IMR-90 (cell line): ENCODE measurements at regions not wholly inside any gene's neighbourhood (a gene's known extent, or its start where the extent isn't known, plus 50 kb on each side); places are given as distances from the start of the nearest gene placed in this dataset.

ENCODE experiments used
- ATAC-seq: fragments of 200-7000 bp; cut with Tn5 transposase; 2 replicates; pipeline ENCODE4 v1.9.1; 2020; ENCODE audit warnings: low read depth, mild to moderate bottlenecking, moderate library complexity
- BruUV-seq: library from RNA; stranded (reverse); fragments of 400-500 nt; replicated peaks from 2 replicates; lab custom pipeline; 2021; lab: Mats Ljungman, UMichigan
- CTCF ChIA-PET: fragments of 300-600 bp; formaldehyde crosslinking; extraction: SDS; loops from one replicate; lab custom pipeline; 2021; ENCODE audit warnings: antibody characterized with exemption; lab: Yijun Ruan, JAX
- POLR2A ChIA-PET: fragments of 300-600 bp; sonication (Branson Sonifier 250); formaldehyde crosslinking; loops from one replicate; lab custom pipeline; 2022; ENCODE audit warnings: antibody characterized with exemption; ENCODE audit not compliant: unreplicated experiment; lab: Charles Lee
- DNase-seq: peaks from one replicate; pipeline ENCODE4 v3.0.0; 2013
- H2AFZ ChIP-seq: replicated peaks from 2 replicates; pipeline ENCODE3; 2013; ENCODE audit warnings: low read length, mild to moderate bottlenecking; ENCODE audit not compliant: poor library complexity
- H2AK5ac ChIP-seq: 2 replicates; pipeline ENCODE4 v1.6.1; 2013; ENCODE audit warnings: low read depth, low read length, inconsistent platforms
- H2AK9ac ChIP-seq: replicated peaks from 2 replicates; pipeline ENCODE3; 2013; ENCODE audit warnings: mild to moderate bottlenecking, low read depth, low read length, moderate library complexity; ENCODE audit not compliant: poor library complexity
- H2BK120ac ChIP-seq: 2 replicates; pipeline ENCODE4 v1.6.1; 2013; ENCODE audit warnings: low read depth, low read length, inconsistent platforms
- H2BK15ac ChIP-seq: 3 replicates; pipeline ENCODE4 v1.6.1; 2013; ENCODE audit warnings: low read depth, low read length, inconsistent platforms
- H2BK20ac ChIP-seq: 2 replicates; pipeline ENCODE4 v1.6.1; 2013; ENCODE audit warnings: low read depth, mild to moderate bottlenecking, inconsistent platforms, low read length, moderate library complexity
- H2BK5ac ChIP-seq: 2 replicates; pipeline ENCODE4 v1.6.1; 2013; ENCODE audit warnings: mild to moderate bottlenecking, low read depth, low read length, inconsistent platforms; ENCODE audit not compliant: poor library complexity, severe bottlenecking
- H3K14ac ChIP-seq: replicated peaks from 2 replicates; pipeline ENCODE4 v1.6.1; 2013; ENCODE audit warnings: low read depth, low read length, inconsistent platforms
- H3K18ac ChIP-seq: 2 replicates; pipeline ENCODE4 v1.6.1; 2013; ENCODE audit warnings: low read depth, low read length, control low read depth
- H3K23ac ChIP-seq: 2 replicates; pipeline ENCODE4 v1.6.1; 2013; ENCODE audit warnings: low read depth, low read length, inconsistent platforms
- H3K27ac ChIP-seq: 2 replicates; pipeline ENCODE4 v1.5.1; 2013; ENCODE audit warnings: mild to moderate bottlenecking, control low read depth, low read length; ENCODE audit not compliant: insufficient read depth
- H3K27me3 ChIP-seq: 2 replicates; pipeline ENCODE4 v1.6.1; 2013; ENCODE audit warnings: low read length; ENCODE audit not compliant: control insufficient read depth, insufficient read depth
- H3K36me3 ChIP-seq: 2 replicates; pipeline ENCODE4 v1.6.1; 2013; ENCODE audit warnings: low read length, mixed read lengths; ENCODE audit not compliant: control insufficient read depth, insufficient read depth
- H3K4ac ChIP-seq: 2 replicates; pipeline ENCODE4 v1.6.1; 2013; ENCODE audit warnings: low read depth, low read length, inconsistent platforms
- H3K4me1 ChIP-seq: 2 replicates; pipeline ENCODE4 v1.6.1; 2013; ENCODE audit warnings: low read length, mixed read lengths; ENCODE audit not compliant: control insufficient read depth, insufficient read depth
- H3K4me2 ChIP-seq: 2 replicates; pipeline ENCODE4 v1.6.1; 2013; ENCODE audit warnings: low read depth, mild to moderate bottlenecking, control low read depth, low read length, moderate library complexity
- H3K4me3 ChIP-seq: 2 replicates; pipeline ENCODE4 v1.5.1; 2013; ENCODE audit warnings: low read depth, mild to moderate bottlenecking, control low read depth, low read length, moderate library complexity; ENCODE audit not compliant: insufficient read depth
- H3K56ac ChIP-seq: 2 replicates; pipeline ENCODE4 v1.6.1; 2013; ENCODE audit warnings: low read length, inconsistent platforms; ENCODE audit not compliant: insufficient read depth; ENCODE audit errors: extremely low read depth
- H3K79me1 ChIP-seq, 2 experiments: 2 replicates each; pipeline ENCODE4 v1.6.1; 2013; ENCODE audit warnings: low read length in 2 of 2, inconsistent platforms in 1 of 2, low read depth in 1 of 2
- H3K9ac ChIP-seq: 2 replicates; pipeline ENCODE4 v1.6.1; 2013; ENCODE audit warnings: low read depth, low read length, control low read depth
- H3K9me1 ChIP-seq: 2 replicates; pipeline ENCODE4 v1.6.1; 2013; ENCODE audit warnings: low read length, inconsistent platforms; ENCODE audit not compliant: insufficient read depth
- H3K9me3 ChIP-seq: 2 replicates; pipeline ENCODE4 v1.6.1; 2013; ENCODE audit warnings: low read length; ENCODE audit not compliant: control insufficient read depth, insufficient read depth
- H4K20me1 ChIP-seq: 2 replicates; pipeline ENCODE4 v1.6.1; 2013; ENCODE audit warnings: low read length, inconsistent platforms; ENCODE audit not compliant: insufficient read depth
- H4K5ac ChIP-seq: 2 replicates; pipeline ENCODE4 v1.6.1; 2013; ENCODE audit warnings: mild to moderate bottlenecking, low read depth, low read length, control low read depth
- H4K8ac ChIP-seq, 2 experiments: 2 replicates each; pipeline ENCODE4 v1.6.1; 2013; ENCODE audit warnings: low read depth in 2 of 2, low read length in 2 of 2, control low read depth in 1 of 2, inconsistent platforms in 1 of 2
- H4K91ac ChIP-seq: 2 replicates; pipeline ENCODE4 v1.6.1; 2013; ENCODE audit warnings: low read depth, low read length, inconsistent platforms; ENCODE audit not compliant: insufficient read depth
- BHLHE40 ChIP-seq: fragments of 150-350 bp; IDR thresholded peaks from 2 replicates; pipeline ENCODE4 v1.6.1; 2016; ENCODE audit warnings: mild to moderate bottlenecking, low read depth, low read length
- CTCF ChIP-seq: conservative IDR thresholded peaks from 2 replicates; pipeline ENCODE4 v1.5.1; 2012; ENCODE audit warnings: mild to moderate bottlenecking, low read depth, low read length, improper control_type of control experiment
- MXI1 ChIP-seq: IDR thresholded peaks from 2 replicates; pipeline ENCODE4 v1.6.1; 2012; ENCODE audit warnings: low read depth, mild to moderate bottlenecking, low read length, moderate library complexity, borderline replicate concordance
- WGBS, 2 experiments: methylation state at CpG; one replicate each; pipeline versions ENCODE4 v1.1.5 to v1.1.7; 2013; ENCODE audit warnings: missing lambda C conversion rate in 2 of 2; ENCODE audit not compliant: insufficient read length in 1 of 2; ENCODE audit errors: extremely low coverage in 2 of 2; 5-methylcytosine and 5-hydroxymethylcytosine counted together
- dilution Hi-C: fragments of 300-500 bp; cut with HindIII; formaldehyde crosslinking; loops from one replicate; pipeline ENCODE4 v1.14.3; 2018; ENCODE audit warnings: low sequenced_read_pairs; ENCODE audit not compliant: unreplicated experiment
- in situ Hi-C: fragments of 300-500 bp; cut with MboI; formaldehyde crosslinking; loops from 3 replicates; pipeline ENCODE4 v1.14.3; 2019; ENCODE audit warnings: low sequenced_read_pairs, inconsistent platforms, mixed read lengths
- intact Hi-C: fragments of 100-400 bp; cut with micrococcal nuclease; formaldehyde crosslinking; loops from 2 replicates; pipeline ENCODE4 v1.10.0; 2022

- H2AK9ac ChIP-seq: no peak overlapping the region
- H2BK20ac ChIP-seq: no peak overlapping the region
- H2BK120ac ChIP-seq: no peak overlapping the region
- H3K27ac ChIP-seq: no peak overlapping the region
- no peaks in the 10 kb centered on the region for H3K4me1 ChIP-seq
- TF ChIP-seq CTCF (no peak), BHLHE40 (no peak), MXI1 (no peak)
- H3K4me2 ChIP-seq: no peak overlapping the region
- BruUV-seq: no TSS peak
- no peak overlapping the region for H4K8ac ChIP-seq
- H3K56ac ChIP-seq: no peak overlapping the region
- H2AFZ ChIP-seq: no peak overlapping the region
- H3K14ac ChIP-seq: no peak overlapping the region
- no peaks in the 10 kb centered on the region for H3K9me3 ChIP-seq
- no peak overlapping the region for H2BK15ac ChIP-seq
- H3K9ac ChIP-seq: no peak overlapping the region
- H4K91ac ChIP-seq: no peak overlapping the region
- H4K20me1 ChIP-seq: no peaks in the 10 kb centered on the region
- H2AK5ac ChIP-seq: no peak overlapping the region
- no CpG with 5 or more reads among the region's 2 CpGs for WGBS, 2 experiments
- H3K9me1 ChIP-seq: no peaks in the 10 kb centered on the region
- intact Hi-C loops: no loop called here
- POLR2A ChIA-PET: no interaction called here
- no peak overlapping the region for H3K4me3 ChIP-seq
- no peaks in the 10 kb centered on the region for H3K79me1 ChIP-seq
- no peak overlapping the region for H4K5ac ChIP-seq
- H2BK5ac ChIP-seq: no peak overlapping the region
- ATAC-seq (no peak), DNase-seq (no peak)
- dilution Hi-C loops: no loop called here
- H3K4ac ChIP-seq: no peak overlapping the region
- CTCF ChIA-PET: no interaction called here
- no peaks in the 10 kb centered on the region for H3K36me3 ChIP-seq
- no peaks in the 10 kb centered on the region for H3K27me3 ChIP-seq
- in situ Hi-C loops: no loop called here
- no peak overlapping the region for H3K23ac ChIP-seq
- no peak overlapping the region for H3K18ac ChIP-seq
These were observed 1164.2 kb downstream of the BRINP3 start for GRCh38 chr1:189313488-189313887.
